ENCODE measurements at regions not wholly inside any gene's neighbourhood (a gene's known extent, or its start where the extent isn't known, plus 50 kb on each side); places are given as distances from the start of the nearest gene placed in this dataset.

GRCh38 chr5:12467799-12468198 is 563.6 kb upstream of the CTNND2 start:
- intact Hi-C loops (cut with micrococcal nuclease) = no loop called here
- no peaks in the 10 kb centered on the region for H3K36me3 ChIP-seq (ENCODE audit: control insufficient read depth in 1 of 2, insufficient read depth in 2 of 2, low read length in 2 of 2)
- no peaks in the 10 kb centered on the region for H3K79me2 ChIP-seq (ENCODE audit: insufficient read depth, low read length)
- H3K4me2 ChIP-seq (ENCODE audit: low read length) = no peak overlapping the region
- H3K4me3 ChIP-seq (replicated peaks in 1 of 2; ENCODE audit: low read depth in 1 of 2, low read length in 2 of 2) = no peak overlapping the region
- ChIA-PET CTCF (no interaction called here), RAD21 (ENCODE audit: low non-redundant PET in 1 of 2, low total read pairs in 2 of 2, uncharacterized antibody in 2 of 2, unreplicated experiment in 2 of 2) (no interaction called here), POLR2A (no interaction called here)
- ATAC-seq = no peak
- H3K4me1 ChIP-seq (ENCODE audit: control insufficient read depth in 1 of 2, insufficient read depth in 2 of 2, low read length in 2 of 2) = no peaks in the 10 kb centered on the region
- BruUV-seq (replicated peaks) = no TSS peak
- peaks cover 0 to 4% of the 10 kb centered on the region in 2 experiments; a peak in 2 of 4 replicates for H3K9me3 ChIP-seq (ENCODE audit: control insufficient read depth in 1 of 2, insufficient read depth in 1 of 2, low read depth in 1 of 2, low read length in 2 of 2)
- H3K9ac ChIP-seq (ENCODE audit: low read length) = no peak overlapping the region
- no peak for TF ChIP-seq EZH2 (IDR thresholded peaks at IDR 0.05)
- TF ChIP-seq ELF1 (IDR thresholded peaks at IDR 0.05; ENCODE audit: borderline replicate concordance, low read depth) = no peak
- TF ChIP-seq REST (IDR thresholded peaks at IDR 0.05; ENCODE audit: low read depth) = no peak
- no peak for TF ChIP-seq FOSL1 (IDR thresholded peaks at IDR 0.05; ENCODE audit: low read depth)
- TF ChIP-seq POLR2AphosphoS5 (IDR thresholded peaks at IDR 0.05; ENCODE audit: low read depth, low read length) = no peak
- no peak for TF ChIP-seq ZFX (IDR thresholded peaks at IDR 0.05)
- TF ChIP-seq EGR1 (IDR thresholded peaks at IDR 0.05; ENCODE audit: low read depth) = no peak
- no peak for TF ChIP-seq ATF3 (IDR thresholded peaks at IDR 0.05)
- no peak for TF ChIP-seq SP1 (IDR thresholded peaks at IDR 0.05; ENCODE audit: low read depth)
- no peak for TF ChIP-seq YY1 (IDR thresholded peaks at IDR 0.05; ENCODE audit: extremely low read depth, insufficient replicate concordance, low read depth, low read length)
- no peak for TF ChIP-seq CEBPB (IDR thresholded peaks at IDR 0.05; ENCODE audit: low read depth)
- TF ChIP-seq MAX (IDR thresholded peaks at IDR 0.05) = no peak
- TF ChIP-seq CBX3 (IDR thresholded peaks at IDR 0.05; ENCODE audit: low read depth) = no peak
- TF ChIP-seq SRF (IDR thresholded peaks at IDR 0.05; ENCODE audit: low read depth) = no peak
- TF ChIP-seq TCF7L2 (IDR thresholded peaks at IDR 0.05; ENCODE audit: borderline replicate concordance, extremely low read depth, insufficient read depth, insufficient read length) = no peak
- no peak overlapping the region for H2AFZ ChIP-seq (ENCODE audit: low read depth, low read length, poor library complexity, severe bottlenecking)
- H3K9me2 ChIP-seq (ENCODE audit: insufficient read depth) = no peaks in the 10 kb centered on the region
- H3K27me3 ChIP-seq (ENCODE audit: insufficient read depth, low read length) = no peaks in the 10 kb centered on the region
- no peak for DNase-seq (ENCODE audit: low read depth, low spot score)
- no peaks in the 10 kb centered on the region for H4K20me1 ChIP-seq (ENCODE audit: insufficient read depth)
- H3K27ac ChIP-seq (ENCODE audit: low read depth, low read length) = no peak overlapping the region

All from HCT116 (cell line).